ENCODE measurements at regions not wholly inside any gene's neighbourhood (a gene's known extent, or its start where the extent isn't known, plus 50 kb on each side); places are given as distances from the start of the nearest gene placed in this dataset.

DNA sequence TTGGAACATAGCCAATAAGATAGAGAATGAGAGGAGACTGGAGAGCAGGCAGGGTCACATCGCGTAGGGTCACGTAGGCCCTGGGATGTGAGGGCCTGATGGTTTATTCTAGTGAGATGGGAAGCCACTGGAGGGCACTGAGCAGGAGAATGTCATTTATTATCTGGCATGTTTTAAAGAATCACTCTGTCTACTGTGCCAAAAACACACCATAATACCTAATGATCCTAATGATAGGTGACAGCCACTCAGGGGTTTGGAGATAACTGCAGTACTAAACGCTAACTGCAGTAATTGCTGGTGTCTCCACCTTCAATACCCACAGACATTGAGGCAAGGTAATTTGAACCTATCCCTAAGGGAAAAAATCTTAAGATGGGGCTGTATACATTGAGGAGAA, 185.4 kb downstream of the TTLL7 start:
- TF ChIP-seq, protein P1, sequence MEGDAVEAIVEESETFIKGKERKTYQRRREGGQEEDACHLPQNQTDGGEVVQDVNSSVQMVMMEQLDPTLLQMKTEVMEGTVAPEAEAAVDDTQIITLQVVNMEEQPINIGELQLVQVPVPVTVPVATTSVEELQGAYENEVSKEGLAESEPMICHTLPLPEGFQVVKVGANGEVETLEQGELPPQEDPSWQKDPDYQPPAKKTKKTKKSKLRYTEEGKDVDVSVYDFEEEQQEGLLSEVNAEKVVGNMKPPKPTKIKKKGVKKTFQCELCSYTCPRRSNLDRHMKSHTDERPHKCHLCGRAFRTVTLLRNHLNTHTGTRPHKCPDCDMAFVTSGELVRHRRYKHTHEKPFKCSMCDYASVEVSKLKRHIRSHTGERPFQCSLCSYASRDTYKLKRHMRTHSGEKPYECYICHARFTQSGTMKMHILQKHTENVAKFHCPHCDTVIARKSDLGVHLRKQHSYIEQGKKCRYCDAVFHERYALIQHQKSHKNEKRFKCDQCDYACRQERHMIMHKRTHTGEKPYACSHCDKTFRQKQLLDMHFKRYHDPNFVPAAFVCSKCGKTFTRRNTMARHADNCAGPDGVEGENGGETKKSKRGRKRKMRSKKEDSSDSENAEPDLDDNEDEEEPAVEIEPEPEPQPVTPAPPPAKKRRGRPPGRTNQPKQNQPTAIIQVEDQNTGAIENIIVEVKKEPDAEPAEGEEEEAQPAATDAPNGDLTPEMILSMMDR (IDR thresholded peaks at IDR 0.05; ENCODE audit: low read depth, low read length), result no peak
- in situ Hi-C loops (cut with HindIII; ENCODE audit: low sequenced_read_pairs), result no loop called here
- no peak overlapping the region for H3K4me3 ChIP-seq (ENCODE audit: low read depth, low read length)
- no peak for DNase-seq (ENCODE audit: low read depth, low spot score)

DNA sequence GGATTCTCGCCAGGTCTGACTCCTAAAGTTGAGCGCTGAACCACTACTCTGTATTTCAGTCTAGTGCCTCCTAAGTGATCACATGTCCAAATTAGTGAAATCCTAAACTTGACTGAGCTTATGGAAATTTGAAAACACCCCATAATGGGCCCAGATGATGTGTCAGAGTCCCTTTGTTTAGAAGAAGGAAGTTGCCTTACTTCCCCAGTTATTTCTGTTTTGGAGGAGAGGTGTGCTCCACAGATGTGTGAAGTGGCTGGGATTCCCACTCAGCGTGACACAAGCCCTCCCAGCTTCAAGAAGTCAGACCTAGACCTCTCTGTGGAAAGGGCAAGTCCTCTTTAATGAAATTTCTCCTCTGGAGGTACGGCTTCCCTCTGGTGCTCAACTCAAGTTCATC, 188.8 kb downstream of the TTLL7 start:
- TF ChIP-seq, protein P1 (IDR thresholded peaks at IDR 0.05; ENCODE audit: low read depth, low read length), result no peak
- DNase-seq (ENCODE audit: low read depth, low spot score), result no peak
- in situ Hi-C loops (cut with HindIII; ENCODE audit: low sequenced_read_pairs), result no loop called here
- no peak overlapping the region for H3K4me3 ChIP-seq (ENCODE audit: low read depth, low read length)

DNA sequence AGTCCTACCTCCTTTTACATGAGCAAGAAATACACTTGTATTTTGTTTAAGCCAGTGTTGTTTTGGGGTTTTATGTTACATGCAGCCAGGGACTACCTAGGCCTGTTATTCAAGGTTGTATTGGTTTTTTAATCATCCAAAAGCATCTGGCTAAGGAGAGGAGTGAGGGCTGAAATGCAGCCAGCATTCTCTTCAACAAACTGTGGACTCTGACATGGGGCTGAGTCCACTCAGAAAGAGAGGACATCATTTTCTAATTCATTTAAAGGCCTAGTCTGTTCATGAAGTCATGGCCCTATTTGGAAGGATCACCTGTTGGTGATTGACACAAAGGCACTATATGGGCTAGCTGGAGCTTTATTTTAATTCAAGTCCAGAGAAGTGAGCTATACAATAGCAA, 190.4 kb downstream of the TTLL7 start:
- no peak for DNase-seq (ENCODE audit: low read depth, low spot score)
- no peak overlapping the region for H3K4me3 ChIP-seq (ENCODE audit: low read depth, low read length)
- in situ Hi-C loops (cut with HindIII; ENCODE audit: low sequenced_read_pairs), result no loop called here
- TF ChIP-seq, protein P1 (IDR thresholded peaks at IDR 0.05; ENCODE audit: low read depth, low read length), result no peak

DNA sequence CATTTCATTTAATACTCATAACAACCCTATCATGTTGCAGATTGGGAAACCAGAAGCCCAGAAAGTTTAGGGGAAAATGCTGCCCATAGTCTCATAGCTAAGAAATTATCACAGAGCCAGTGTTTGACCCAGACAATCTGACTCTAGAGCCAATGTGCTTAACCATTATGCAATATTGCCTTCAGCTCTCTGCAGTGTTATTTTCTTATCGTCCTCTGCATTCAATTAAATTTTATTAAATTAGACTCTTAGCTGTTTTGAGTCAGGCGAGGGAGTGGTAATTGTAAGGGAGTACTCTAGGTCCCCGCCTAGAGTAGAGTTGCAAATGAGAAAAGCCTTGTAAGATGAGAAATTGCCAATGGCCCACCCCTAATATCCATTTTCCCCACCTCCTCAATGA, 191.1 kb downstream of the TTLL7 start:
- in situ Hi-C loops (cut with HindIII; ENCODE audit: low sequenced_read_pairs), result no loop called here

DNA sequence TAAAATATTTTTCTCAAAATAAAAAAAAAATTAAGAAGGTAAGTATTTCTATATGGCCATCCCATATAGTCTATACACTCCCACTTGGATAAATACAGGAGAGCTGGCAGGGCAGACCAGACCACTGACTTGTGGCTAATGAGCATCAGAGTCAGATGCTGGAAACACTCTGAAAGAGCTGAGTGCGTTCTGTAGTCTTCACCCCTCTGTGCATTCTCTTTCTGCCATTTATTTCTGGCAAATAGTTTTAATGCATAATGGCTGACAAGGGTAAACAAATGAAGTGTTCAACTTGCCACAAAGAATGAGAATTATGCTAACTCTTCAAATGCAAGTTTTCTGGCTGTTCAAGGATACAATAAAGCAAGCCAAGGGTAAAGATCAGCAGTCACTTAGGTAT, 191.7 kb downstream of the TTLL7 start:
- no peak overlapping the region for H3K4me3 ChIP-seq (ENCODE audit: low read depth, low read length)
- in situ Hi-C loops (cut with HindIII; ENCODE audit: low sequenced_read_pairs), result no loop called here
- DNase-seq (ENCODE audit: low read depth, low spot score), result no peak
- TF ChIP-seq, protein P1 (IDR thresholded peaks at IDR 0.05; ENCODE audit: low read depth, low read length), result no peak

More for the DNA sequence above, 191.1 kb downstream of the TTLL7 start:
- TF ChIP-seq, protein P1 (IDR thresholded peaks at IDR 0.05; ENCODE audit: low read depth, low read length), result no peak
- DNase-seq (ENCODE audit: low read depth, low spot score), result no peak
- H3K4me3 ChIP-seq (ENCODE audit: low read depth, low read length), result no peak overlapping the region

DNA sequence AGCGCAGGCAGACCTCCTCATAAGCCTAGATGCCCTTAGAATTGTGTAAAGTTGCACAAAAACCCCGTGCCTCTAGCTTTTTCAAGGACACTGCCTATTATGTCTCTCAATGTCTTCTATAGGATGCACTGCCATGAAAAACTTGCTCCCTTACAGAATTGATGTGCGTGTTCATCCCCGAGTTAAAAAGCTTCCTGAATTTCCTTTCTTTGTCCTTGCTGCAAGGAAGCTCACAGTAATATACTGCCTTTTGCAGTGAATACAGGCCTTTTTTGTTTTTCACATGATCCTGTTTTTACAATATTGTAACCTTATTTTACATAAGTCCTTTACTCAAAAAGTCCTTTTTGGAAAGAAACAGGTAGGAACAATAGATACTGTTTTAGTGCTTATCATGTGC, 193.0 kb downstream of the TTLL7 start:
- no peak for DNase-seq (ENCODE audit: low read depth, low spot score)
- H3K4me3 ChIP-seq (ENCODE audit: low read depth, low read length), result no peak overlapping the region
- in situ Hi-C loops (cut with HindIII; ENCODE audit: low sequenced_read_pairs), result no loop called here
- TF ChIP-seq, protein P1 (IDR thresholded peaks at IDR 0.05; ENCODE audit: low read depth, low read length), result no peak

Measured in astrocyte of the spinal cord (primary cell).